Panc1 (cell line): ENCODE measurements at regions not wholly inside any gene's neighbourhood (a gene's known extent, or its start where the extent isn't known, plus 50 kb on each side); places are given as distances from the start of the nearest gene placed in this dataset.

Source experiments
- CTCF ChIP-seq: fragments of 450-650 bp; IDR thresholded peaks from 2 replicates; pipeline ENCODE4 v1.5.1; 2017; ENCODE audit warnings: mild to moderate bottlenecking
- POLR2AphosphoS5 ChIP-seq: IDR thresholded peaks from 2 replicates; pipeline ENCODE4 v1.6.1; 2012; ENCODE audit warnings: mild to moderate bottlenecking, low read depth, low read length, moderate library complexity
- REST ChIP-seq, 2 experiments: IDR thresholded peaks; 2 replicates each; pipeline ENCODE4 v1.6.1; 2011 to 2012; ENCODE audit warnings: low read depth in 2 of 2, control low read depth in 1 of 2, low read length in 1 of 2, mild to moderate bottlenecking in 1 of 2, moderate library complexity in 1 of 2; ENCODE audit not compliant: insufficient read depth in 1 of 2
- SIN3A ChIP-seq: IDR thresholded peaks from 2 replicates; pipeline ENCODE4 v1.6.1; 2012; ENCODE audit warnings: low read depth, mild to moderate bottlenecking, low read length, moderate library complexity, borderline replicate concordance; ENCODE audit not compliant: insufficient read depth
- TCF7L2 ChIP-seq: IDR thresholded peaks from 2 replicates; pipeline ENCODE4 v1.6.1; 2011; ENCODE audit warnings: mild to moderate bottlenecking, low read depth, low read length, inconsistent platforms

- TF ChIP-seq CTCF: no peak
- no peak for TF ChIP-seq POLR2AphosphoS5
- TF ChIP-seq REST (IDR thresholded peaks at IDR 0.05; ENCODE audit: insufficient read depth in 1 of 2, low read depth in 2 of 2, low read length in 1 of 2): no peak
- TF ChIP-seq SIN3A: no peak
- TF ChIP-seq TCF7L2: no peak
These were observed 284.6 kb upstream of the DPYD start for GRCh38 chr1:98205291-98206017.
